ENCODE measurements at regions not wholly inside any gene's neighbourhood (a gene's known extent, or its start where the extent isn't known, plus 50 kb on each side); places are given as distances from the start of the nearest gene placed in this dataset.

- H3K27ac ChIP-seq (ENCODE audit: low read depth, low read length) = no peak overlapping the region
- H3K9me3 ChIP-seq (ENCODE audit: control insufficient read depth, insufficient read depth, low read length) = no peaks in the 10 kb centered on the region
- no peak for TF ChIP-seq CTCF (IDR thresholded peaks at IDR 0.05; ENCODE audit: low read depth, low read length)
- H3K4me3 ChIP-seq (ENCODE audit: low read depth, low read length) = no peak overlapping the region
- H3K27me3 ChIP-seq (ENCODE audit: control insufficient read depth, insufficient read depth, low read length) = no peaks in the 10 kb centered on the region
- ChIA-PET CTCF (no interaction called here), POLR2A (interaction anchor here (0.7 kb wide), 1 partner anchor 10 kb away, joined by 3 read pairs; no protein-coding TSS in a partner anchor)
- no peak for DNase-seq (ENCODE audit: low read depth, low spot score)
Measured at GRCh38 chr2:18821431-18821830, 232.1 kb upstream of the NT5C1B start.

- H3K9me3 ChIP-seq (ENCODE audit: control insufficient read depth, insufficient read depth, low read length) = no peaks in the 10 kb centered on the region
- no peak overlapping the region for H3K27ac ChIP-seq (ENCODE audit: low read depth, low read length)
- POLR2A ChIA-PET = interaction anchor here (0.7 kb wide), 1 partner anchor 10 kb away, joined by 3 read pairs; no protein-coding TSS in a partner anchor
- no peaks in the 10 kb centered on the region for H3K27me3 ChIP-seq (ENCODE audit: control insufficient read depth, insufficient read depth, low read length)
- CTCF ChIA-PET = no interaction called here
- no peak for DNase-seq (ENCODE audit: low read depth, low spot score)
- H3K4me3 ChIP-seq (ENCODE audit: low read depth, low read length) = no peak overlapping the region
- no peak for TF ChIP-seq CTCF (IDR thresholded peaks at IDR 0.05; ENCODE audit: low read depth, low read length)
Measured at GRCh38 chr2:18820966-18821365, 231.6 kb upstream of the NT5C1B start.

- no peak for TF ChIP-seq CTCF (IDR thresholded peaks at IDR 0.05; ENCODE audit: low read depth, low read length)
- no peak overlapping the region for H3K4me3 ChIP-seq (ENCODE audit: low read depth, low read length)
- ChIA-PET CTCF (no interaction called here), POLR2A (no interaction called here)
- no peak for DNase-seq (ENCODE audit: low read depth, low spot score)
- H3K27ac ChIP-seq (ENCODE audit: low read depth, low read length) = no peak overlapping the region
- no peaks in the 10 kb centered on the region for H3K9me3 ChIP-seq (ENCODE audit: control insufficient read depth, insufficient read depth, low read length)
- H3K27me3 ChIP-seq (ENCODE audit: control insufficient read depth, insufficient read depth, low read length) = no peaks in the 10 kb centered on the region
Measured at GRCh38 chr2:18819566-18819965, 230.2 kb upstream of the NT5C1B start.

- peak; percentile 58 for DNase-seq (ENCODE audit: low read depth, low spot score)
- Histone ChIP-seq H3K27me3 (ENCODE audit: control insufficient read depth, insufficient read depth, low read length) (no peaks in the 10 kb centered on the region), H3K4me3 (ENCODE audit: low read depth, low read length) (no peak overlapping the region), H3K27ac (ENCODE audit: low read depth, low read length) (no peak overlapping the region), H3K9me3 (ENCODE audit: control insufficient read depth, insufficient read depth, low read length) (no peaks in the 10 kb centered on the region)
- ChIA-PET CTCF (no interaction called here), POLR2A (no interaction called here)
- TF ChIP-seq CTCF (IDR thresholded peaks at IDR 0.05; ENCODE audit: low read depth, low read length) = no peak
Measured at GRCh38 chr2:18814387-18814786, 225.0 kb upstream of the NT5C1B start.

- Histone ChIP-seq H3K4me3 (ENCODE audit: low read depth, low read length) (no peak overlapping the region), H3K27ac (ENCODE audit: low read depth, low read length) (no peak overlapping the region), H3K9me3 (ENCODE audit: control insufficient read depth, insufficient read depth, low read length) (no peaks in the 10 kb centered on the region), H3K27me3 (ENCODE audit: control insufficient read depth, insufficient read depth, low read length) (no peaks in the 10 kb centered on the region)
- CTCF ChIA-PET = interaction anchor here (0.8 kb wide), 1 partner anchor 284 kb away, joined by 3 read pairs; no protein-coding TSS in a partner anchor
- DNase-seq (ENCODE audit: low read depth, low spot score) = no peak
- no peak for TF ChIP-seq CTCF (IDR thresholded peaks at IDR 0.05; ENCODE audit: low read depth, low read length)
- POLR2A ChIA-PET = no interaction called here
Measured at GRCh38 chr2:18804536-18804935, 215.2 kb upstream of the NT5C1B start.
